ENCODE measurements at regions not wholly inside any gene's neighbourhood (a gene's known extent, or its start where the extent isn't known, plus 50 kb on each side); places are given as distances from the start of the nearest gene placed in this dataset.

- TF ChIP-seq CTCF (IDR thresholded peaks at IDR 0.05; ENCODE audit: insufficient read depth, low read depth, low read length), result no peak
- CTCF ChIA-PET, result no interaction called here
- POLR2A ChIA-PET, result no interaction called here
- DNase-seq (ENCODE audit: low read depth), result no peak
- no peaks in the 10 kb centered on the region for H3K27me3 ChIP-seq (ENCODE audit: control insufficient read depth, insufficient read depth, low read length)
- no peaks in the 10 kb centered on the region for H3K36me3 ChIP-seq (ENCODE audit: control insufficient read depth, insufficient read depth, low read length)
- no peak overlapping the region for H3K4me3 ChIP-seq (ENCODE audit: low read depth, low read length)
These were observed 176.6 kb upstream of the ADGRB3 start for GRCh38 chr6:68458447-68458846.

GRCh38 chr6:68447112-68447511, 188.0 kb upstream of the ADGRB3 start:
- no peak overlapping the region for H3K4me3 ChIP-seq (ENCODE audit: low read depth, low read length)
- ChIA-PET CTCF (no interaction called here), POLR2A (no interaction called here)
- H3K36me3 ChIP-seq (ENCODE audit: control insufficient read depth, insufficient read depth, low read length), result no peaks in the 10 kb centered on the region
- TF ChIP-seq CTCF (IDR thresholded peaks at IDR 0.05; ENCODE audit: insufficient read depth, low read depth, low read length), result no peak
- no peak for DNase-seq (ENCODE audit: low read depth)
- H3K27me3 ChIP-seq (ENCODE audit: control insufficient read depth, insufficient read depth, low read length), result no peaks in the 10 kb centered on the region

GRCh38 chr6:68445926-68446325, 189.2 kb upstream of the ADGRB3 start:
- ChIA-PET CTCF (no interaction called here), POLR2A (no interaction called here)
- no peaks in the 10 kb centered on the region for H3K36me3 ChIP-seq (ENCODE audit: control insufficient read depth, insufficient read depth, low read length)
- no peak for TF ChIP-seq CTCF (IDR thresholded peaks at IDR 0.05; ENCODE audit: insufficient read depth, low read depth, low read length)
- DNase-seq (ENCODE audit: low read depth), result no peak
- no peaks in the 10 kb centered on the region for H3K27me3 ChIP-seq (ENCODE audit: control insufficient read depth, insufficient read depth, low read length)
- no peak overlapping the region for H3K4me3 ChIP-seq (ENCODE audit: low read depth, low read length)

- H3K27me3 ChIP-seq (ENCODE audit: control insufficient read depth, insufficient read depth, low read length), result no peaks in the 10 kb centered on the region
- H3K36me3 ChIP-seq (ENCODE audit: control insufficient read depth, insufficient read depth, low read length), result no peaks in the 10 kb centered on the region
- ChIA-PET CTCF (no interaction called here), POLR2A (no interaction called here)
- H3K4me3 ChIP-seq (ENCODE audit: low read depth, low read length), result no peak overlapping the region
- TF ChIP-seq CTCF (IDR thresholded peaks at IDR 0.05; ENCODE audit: insufficient read depth, low read depth, low read length), result no peak
- no peak for DNase-seq (ENCODE audit: low read depth)
These were observed 191.4 kb upstream of the ADGRB3 start for GRCh38 chr6:68443704-68444103.

GRCh38 chr6:68427630-68428029, 207.5 kb upstream of the ADGRB3 start:
- CTCF ChIA-PET, result no interaction called here
- DNase-seq (ENCODE audit: low read depth), result no peak
- POLR2A ChIA-PET, result no interaction called here
- TF ChIP-seq CTCF (IDR thresholded peaks at IDR 0.05; ENCODE audit: insufficient read depth, low read depth, low read length), result no peak
- Histone ChIP-seq H3K4me3 (ENCODE audit: low read depth, low read length) (no peak overlapping the region), H3K36me3 (ENCODE audit: control insufficient read depth, insufficient read depth, low read length) (no peaks in the 10 kb centered on the region), H3K27me3 (ENCODE audit: control insufficient read depth, insufficient read depth, low read length) (no peaks in the 10 kb centered on the region)
